PFSK-1 (cell line): ENCODE measurements at regions not wholly inside any gene's neighbourhood (a gene's known extent, or its start where the extent isn't known, plus 50 kb on each side); places are given as distances from the start of the nearest gene placed in this dataset.

Experiments
- REST ChIP-seq, 2 experiments: IDR thresholded peaks; 2 replicates each; pipeline versions ENCODE4 v1.6.1 to v1.8.0; 2011 to 2012; ENCODE audit warnings: low read depth in 2 of 2, low read length in 2 of 2, control low read depth in 1 of 2, inconsistent platforms in 1 of 2, mild to moderate bottlenecking in 1 of 2, moderate library complexity in 1 of 2; ENCODE audit not compliant: insufficient read depth in 1 of 2
- TAF1 ChIP-seq: IDR thresholded peaks from 2 replicates; pipeline ENCODE4 v1.6.1; 2012; ENCODE audit warnings: low read length, control low read depth, borderline replicate concordance; ENCODE audit not compliant: insufficient read depth

GRCh38 chr2:144835634-144836350 is 315.9 kb upstream of the ZEB2 start:
- TF ChIP-seq REST (IDR thresholded peaks at IDR 0.05; ENCODE audit: insufficient read depth in 1 of 2, low read depth in 2 of 2, low read length in 2 of 2) (no peak), TAF1 (no peak)
